Bronchial epithelial cell (primary cell): ENCODE measurements at regions not wholly inside any gene's neighbourhood (a gene's known extent, or its start where the extent isn't known, plus 50 kb on each side); places are given as distances from the start of the nearest gene placed in this dataset.
A peak's percentile ranks its signal among the peaks of the same experiment; 100 is the strongest.

Experiments
- DNase-seq: peaks from one replicate; pipeline ENCODE4 v3.0.0-alpha.2; 2010; ENCODE audit warnings: low read depth
- FAIRE-seq: peaks from 2 replicates; lab custom pipeline; 2011; peaks lifted over from hg19 to GRCh38; lab: Jason Lieb, UNC
- H3K27me3 ChIP-seq: 2 replicates; pipeline ENCODE4 v1.5.1; 2011; ENCODE audit warnings: low read length; ENCODE audit not compliant: control insufficient read depth, insufficient read depth
- H3K36me3 ChIP-seq: 2 replicates; pipeline ENCODE4 v1.5.1; 2011; ENCODE audit warnings: low read length; ENCODE audit not compliant: control insufficient read depth, insufficient read depth
- H3K4me3 ChIP-seq: 2 replicates; pipeline ENCODE4 v1.5.1; 2011; ENCODE audit warnings: mild to moderate bottlenecking, low read depth, low read length, control low read depth
- TF ChIP-seq, protein P1 (sequence below): IDR thresholded peaks from 2 replicates; pipeline ENCODE4 v1.5.1; 2011; ENCODE audit warnings: mild to moderate bottlenecking, moderate library complexity, low read length, control low read depth, inconsistent platforms; ENCODE audit not compliant: insufficient read depth, severe bottlenecking

GRCh38 chr11:130720232-130721022, 195.9 kb downstream of the SNX19 start:
- no peaks in the 10 kb centered on the region for H3K36me3 ChIP-seq
- TF ChIP-seq, protein P1, sequence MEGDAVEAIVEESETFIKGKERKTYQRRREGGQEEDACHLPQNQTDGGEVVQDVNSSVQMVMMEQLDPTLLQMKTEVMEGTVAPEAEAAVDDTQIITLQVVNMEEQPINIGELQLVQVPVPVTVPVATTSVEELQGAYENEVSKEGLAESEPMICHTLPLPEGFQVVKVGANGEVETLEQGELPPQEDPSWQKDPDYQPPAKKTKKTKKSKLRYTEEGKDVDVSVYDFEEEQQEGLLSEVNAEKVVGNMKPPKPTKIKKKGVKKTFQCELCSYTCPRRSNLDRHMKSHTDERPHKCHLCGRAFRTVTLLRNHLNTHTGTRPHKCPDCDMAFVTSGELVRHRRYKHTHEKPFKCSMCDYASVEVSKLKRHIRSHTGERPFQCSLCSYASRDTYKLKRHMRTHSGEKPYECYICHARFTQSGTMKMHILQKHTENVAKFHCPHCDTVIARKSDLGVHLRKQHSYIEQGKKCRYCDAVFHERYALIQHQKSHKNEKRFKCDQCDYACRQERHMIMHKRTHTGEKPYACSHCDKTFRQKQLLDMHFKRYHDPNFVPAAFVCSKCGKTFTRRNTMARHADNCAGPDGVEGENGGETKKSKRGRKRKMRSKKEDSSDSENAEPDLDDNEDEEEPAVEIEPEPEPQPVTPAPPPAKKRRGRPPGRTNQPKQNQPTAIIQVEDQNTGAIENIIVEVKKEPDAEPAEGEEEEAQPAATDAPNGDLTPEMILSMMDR, result no peak
- FAIRE-seq (no peak), DNase-seq (peak; percentile 10)
- no peaks in the 10 kb centered on the region for H3K27me3 ChIP-seq
- H3K4me3 ChIP-seq, result no peak overlapping the region

DNA sequence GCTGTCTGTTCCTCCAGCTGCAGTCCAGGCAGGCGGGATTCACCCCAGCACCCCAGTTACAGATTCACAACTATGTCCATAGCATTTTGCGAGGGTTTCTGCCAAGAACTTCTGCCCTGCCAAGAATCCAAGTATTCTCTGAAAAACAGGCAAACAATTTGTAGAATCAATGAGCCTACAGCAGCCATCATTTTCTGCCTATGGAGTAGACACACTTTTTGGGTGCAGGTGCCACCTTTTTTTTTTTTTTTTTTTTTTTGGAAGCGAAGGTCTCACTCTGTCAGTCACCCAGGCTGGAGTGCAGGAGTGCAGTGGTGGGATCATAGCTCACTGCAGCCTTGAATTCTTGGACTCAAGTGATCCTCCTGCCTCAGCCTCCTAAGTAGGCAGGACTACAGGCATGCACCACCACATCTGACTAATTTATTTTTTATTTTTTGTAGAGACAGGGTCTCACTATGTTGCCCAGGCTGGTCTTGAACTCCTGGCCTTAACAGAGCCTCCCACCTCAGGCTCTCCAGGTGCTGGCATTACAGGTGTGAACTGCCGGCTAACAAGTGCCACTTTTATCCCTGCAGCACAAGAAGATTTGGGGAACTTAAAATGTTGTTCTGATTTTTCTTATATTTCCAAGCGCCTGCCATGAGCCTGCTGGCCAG, 195.1 kb downstream of the SNX19 start:
- TF ChIP-seq, protein P1, result no peak
- DNase-seq, result no peak

GRCh38 chr11:130721736-130722135, 194.5 kb downstream of the SNX19 start:
- Histone ChIP-seq H3K36me3 (no peaks in the 10 kb centered on the region), H3K4me3 (no peak overlapping the region), H3K27me3 (no peaks in the 10 kb centered on the region)
- FAIRE-seq (peak; percentile 83), DNase-seq (peak; percentile 87)
- TF ChIP-seq, protein P1, result no peak

More for the DNA sequence above, 195.1 kb downstream of the SNX19 start:
- no peaks in the 10 kb centered on the region for H3K36me3 ChIP-seq
- no peak for FAIRE-seq
- H3K27me3 ChIP-seq, result no peaks in the 10 kb centered on the region
- H3K4me3 ChIP-seq, result no peak overlapping the region

DNA sequence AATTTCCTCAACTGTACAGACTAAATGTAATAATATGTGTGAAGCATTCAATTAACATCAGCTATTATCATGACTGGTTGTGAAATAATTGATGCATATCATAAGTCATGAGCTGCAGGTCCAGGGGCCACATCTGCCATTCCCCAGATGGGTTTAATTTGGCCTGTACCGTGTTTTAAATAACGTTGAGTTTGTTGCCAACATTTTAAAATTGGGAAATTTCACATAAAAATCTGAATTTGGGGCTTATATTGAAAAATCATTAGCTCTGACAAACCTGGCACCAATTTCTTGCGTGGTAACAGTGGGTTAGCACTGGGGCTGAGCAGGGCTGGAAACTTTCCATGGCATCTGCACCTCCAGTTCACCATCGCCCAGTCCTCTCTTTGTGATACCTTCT, 193.9 kb downstream of the SNX19 start:
- Histone ChIP-seq H3K27me3 (no peaks in the 10 kb centered on the region), H3K36me3 (no peaks in the 10 kb centered on the region), H3K4me3 (no peak overlapping the region)
- TF ChIP-seq, protein P1, result no peak
- DNase-seq, result no peak
- no peak for FAIRE-seq

- H3K36me3 ChIP-seq, result no peaks in the 10 kb centered on the region
- no peaks in the 10 kb centered on the region for H3K27me3 ChIP-seq
- FAIRE-seq (peak; percentile 43), DNase-seq (peak; percentile 68)
- TF ChIP-seq, protein P1, result no peak
- H3K4me3 ChIP-seq, result no peak overlapping the region
These were observed 190.7 kb downstream of the SNX19 start for GRCh38 chr11:130725421-130726233.
